ENCODE measurements at regions not wholly inside any gene's neighbourhood (a gene's known extent, or its start where the extent isn't known, plus 50 kb on each side); places are given as distances from the start of the nearest gene placed in this dataset.

- TF ChIP-seq EZH2 (IDR thresholded peaks at IDR 0.05) (no peak), EZH2phosphoT487 (IDR thresholded peaks at IDR 0.05) (no peak)
- TF ChIP-seq, protein P1, sequence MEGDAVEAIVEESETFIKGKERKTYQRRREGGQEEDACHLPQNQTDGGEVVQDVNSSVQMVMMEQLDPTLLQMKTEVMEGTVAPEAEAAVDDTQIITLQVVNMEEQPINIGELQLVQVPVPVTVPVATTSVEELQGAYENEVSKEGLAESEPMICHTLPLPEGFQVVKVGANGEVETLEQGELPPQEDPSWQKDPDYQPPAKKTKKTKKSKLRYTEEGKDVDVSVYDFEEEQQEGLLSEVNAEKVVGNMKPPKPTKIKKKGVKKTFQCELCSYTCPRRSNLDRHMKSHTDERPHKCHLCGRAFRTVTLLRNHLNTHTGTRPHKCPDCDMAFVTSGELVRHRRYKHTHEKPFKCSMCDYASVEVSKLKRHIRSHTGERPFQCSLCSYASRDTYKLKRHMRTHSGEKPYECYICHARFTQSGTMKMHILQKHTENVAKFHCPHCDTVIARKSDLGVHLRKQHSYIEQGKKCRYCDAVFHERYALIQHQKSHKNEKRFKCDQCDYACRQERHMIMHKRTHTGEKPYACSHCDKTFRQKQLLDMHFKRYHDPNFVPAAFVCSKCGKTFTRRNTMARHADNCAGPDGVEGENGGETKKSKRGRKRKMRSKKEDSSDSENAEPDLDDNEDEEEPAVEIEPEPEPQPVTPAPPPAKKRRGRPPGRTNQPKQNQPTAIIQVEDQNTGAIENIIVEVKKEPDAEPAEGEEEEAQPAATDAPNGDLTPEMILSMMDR (IDR thresholded peaks at IDR 0.05), result no peak
Observed at GRCh38 chr5:51731421-51732029, 348.3 kb downstream of the ISL1 start.

GRCh38 chr5:51732304-51732703, 349.1 kb downstream of the ISL1 start:
- H3K9ac ChIP-seq, result no peak overlapping the region
- Mint-ChIP-seq H3K4me1 (no peaks in the 10 kb centered on the region), H3K4me3 (no peak overlapping the region), H3K27ac (no peak overlapping the region), H3K27me3 (ENCODE audit: insufficient read depth, low read depth) (no peaks in the 10 kb centered on the region), H3K9me3 (peaks cover 2% of the 10 kb centered on the region), H3K36me3 (no peaks in the 10 kb centered on the region)
- H2AFZ ChIP-seq (replicated peaks), result no peak overlapping the region
- H4K20me1 ChIP-seq (ENCODE audit: low read depth), result no peaks in the 10 kb centered on the region
- H3K4me2 ChIP-seq, result no peak overlapping the region
- no peaks in the 10 kb centered on the region for H3F3A ChIP-seq (ENCODE audit: low read depth)
- no peaks in the 10 kb centered on the region for H3K27me3 ChIP-seq
- no peak overlapping the region for H3K4me3 ChIP-seq
- H3K79me2 ChIP-seq (ENCODE audit: low read depth), result no peaks in the 10 kb centered on the region
- H3K9me3 ChIP-seq (ENCODE audit: low read depth), result no peaks in the 10 kb centered on the region
- TF ChIP-seq EZH2phosphoT487 (IDR thresholded peaks at IDR 0.05), result no peak
- TF ChIP-seq, protein P1 (IDR thresholded peaks at IDR 0.05), result no peak
- no peaks in the 10 kb centered on the region for H3K4me1 ChIP-seq
- DNase-seq (ENCODE audit: low spot score), result no peak
- H3K27ac ChIP-seq, result no peak overlapping the region
- no peaks in the 10 kb centered on the region for H3K36me3 ChIP-seq

More at GRCh38 chr5:51731421-51732029, 348.3 kb downstream of the ISL1 start:
- Histone ChIP-seq H3K27ac (no peak overlapping the region), H3K9me3 (ENCODE audit: low read depth) (no peaks in the 10 kb centered on the region), H3K4me2 (no peak overlapping the region), H3F3A (ENCODE audit: low read depth) (no peaks in the 10 kb centered on the region), H3K4me3 (no peak overlapping the region), H3K9ac (no peak overlapping the region), H3K27me3 (no peaks in the 10 kb centered on the region), H3K79me2 (ENCODE audit: low read depth) (no peaks in the 10 kb centered on the region), H2AFZ (replicated peaks) (no peak overlapping the region), H3K36me3 (no peaks in the 10 kb centered on the region), H4K20me1 (ENCODE audit: low read depth) (no peaks in the 10 kb centered on the region), H3K4me1 (no peaks in the 10 kb centered on the region)
- no peaks in the 10 kb centered on the region for H3K36me3 Mint-ChIP-seq
- no peaks in the 10 kb centered on the region for H3K4me1 Mint-ChIP-seq
- no peaks in the 10 kb centered on the region for H3K9me3 Mint-ChIP-seq
- no peak overlapping the region for H3K27ac Mint-ChIP-seq
- H3K4me3 Mint-ChIP-seq, result no peak overlapping the region
- no peaks in the 10 kb centered on the region for H3K27me3 Mint-ChIP-seq (ENCODE audit: insufficient read depth, low read depth)
- no peak for DNase-seq (ENCODE audit: low spot score)

- H3K4me1 ChIP-seq, result no peaks in the 10 kb centered on the region
- no peak overlapping the region for H3K9ac ChIP-seq
- H3K27me3 ChIP-seq, result no peaks in the 10 kb centered on the region
- Mint-ChIP-seq H3K9me3 (peaks cover 5% of the 10 kb centered on the region), H3K4me3 (no peak overlapping the region), H3K27me3 (ENCODE audit: insufficient read depth, low read depth) (no peaks in the 10 kb centered on the region), H3K4me1 (no peaks in the 10 kb centered on the region), H3K36me3 (no peaks in the 10 kb centered on the region), H3K27ac (no peak overlapping the region)
- no peaks in the 10 kb centered on the region for H3K9me3 ChIP-seq (ENCODE audit: low read depth)
- DNase-seq (ENCODE audit: low spot score), result no peak
- H3K4me3 ChIP-seq, result no peak overlapping the region
- H4K20me1 ChIP-seq (ENCODE audit: low read depth), result no peaks in the 10 kb centered on the region
- H3F3A ChIP-seq (ENCODE audit: low read depth), result no peaks in the 10 kb centered on the region
- H3K79me2 ChIP-seq (ENCODE audit: low read depth), result no peaks in the 10 kb centered on the region
- H3K27ac ChIP-seq, result no peak overlapping the region
- H3K4me2 ChIP-seq, result no peak overlapping the region
- no peak overlapping the region for H2AFZ ChIP-seq (replicated peaks)
- TF ChIP-seq EZH2 (IDR thresholded peaks at IDR 0.05) (no peak), EZH2phosphoT487 (IDR thresholded peaks at IDR 0.05) (no peak)
- TF ChIP-seq, protein P1 (IDR thresholded peaks at IDR 0.05), result no peak
- H3K36me3 ChIP-seq, result no peaks in the 10 kb centered on the region
Observed at GRCh38 chr5:51734677-51735076, 351.4 kb downstream of the ISL1 start.
